ENCODE measurements at regions not wholly inside any gene's neighbourhood (a gene's known extent, or its start where the extent isn't known, plus 50 kb on each side); places are given as distances from the start of the nearest gene placed in this dataset.
"Not testable (repeated sequence)": the region's sequence is repeated elsewhere in the genome, so short reads cannot be mapped to it uniquely, and the experiment has no call there.

DNA sequence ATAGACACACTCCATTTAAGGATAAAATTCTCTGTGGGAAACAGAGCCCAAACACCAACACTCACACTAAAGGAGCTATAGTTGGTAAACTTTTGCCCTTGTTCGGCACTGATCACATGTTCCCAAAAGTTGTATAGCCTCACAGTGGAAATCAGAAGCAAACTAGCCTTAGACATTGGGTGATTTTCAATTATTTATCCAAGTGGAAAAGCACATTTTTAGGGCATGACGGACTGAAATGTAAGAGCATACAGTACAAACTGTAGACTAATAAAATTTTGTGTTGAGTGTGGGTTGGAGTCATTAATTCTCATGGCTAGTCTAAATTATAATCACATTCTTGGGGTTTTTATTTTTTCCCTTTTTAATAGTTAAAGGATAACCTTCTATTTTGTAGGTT lies 202.4 kb downstream of the MOXD1 start:
- Histone ChIP-seq H3K36me3 (ENCODE audit: control insufficient read depth, insufficient read depth, low read length, severe bottlenecking) (no peaks in the 10 kb centered on the region), H3K9me3 (ENCODE audit: control insufficient read depth, low read length) (no peaks in the 10 kb centered on the region), H3K4me3 (ENCODE audit: low read length) (peak overlapping the region; percentile 80), H3K27me3 (replicated peaks; ENCODE audit: control insufficient read depth, insufficient read depth, low read length) (no peaks in the 10 kb centered on the region), H3K9ac (ENCODE audit: low read length) (no peak overlapping the region), H3K4me1 (ENCODE audit: control insufficient read depth, insufficient read depth, low read length) (peaks cover 29% of the 10 kb centered on the region)
- DNase-seq (ENCODE audit: low read depth) = peak; percentile 27

GRCh38 chr6:132198040-132198439 lies 203.2 kb downstream of the MOXD1 start:
- Histone ChIP-seq H3K9me3 (ENCODE audit: control insufficient read depth, low read length) (no peaks in the 10 kb centered on the region), H3K27me3 (replicated peaks; ENCODE audit: control insufficient read depth, insufficient read depth, low read length) (no peaks in the 10 kb centered on the region), H3K4me1 (ENCODE audit: control insufficient read depth, insufficient read depth, low read length) (peaks cover 27% of the 10 kb centered on the region), H3K9ac (ENCODE audit: low read length) (no peak overlapping the region), H3K4me3 (ENCODE audit: low read length) (no peak overlapping the region), H3K36me3 (ENCODE audit: control insufficient read depth, insufficient read depth, low read length, severe bottlenecking) (no peaks in the 10 kb centered on the region)
- peak; percentile 32 for DNase-seq (ENCODE audit: low read depth)

DNA sequence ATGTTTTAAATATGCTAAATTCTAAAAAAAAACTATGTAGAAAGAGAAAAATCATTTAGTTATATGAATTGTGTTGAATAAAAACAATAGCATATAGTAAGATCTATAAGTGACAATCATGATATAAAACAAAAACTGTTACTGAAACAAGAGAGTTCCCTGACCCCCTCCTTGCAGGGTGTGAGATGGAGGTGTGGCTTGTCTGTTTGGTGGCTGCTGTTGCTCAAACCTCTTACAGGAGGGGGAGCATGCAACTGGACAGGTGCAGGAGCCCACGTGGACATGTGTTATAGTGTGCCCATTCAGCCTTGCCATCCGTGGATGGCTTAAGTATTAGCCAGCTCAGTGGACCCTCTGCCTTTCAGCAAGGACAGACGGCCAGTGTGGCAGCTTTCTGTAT lies 206.7 kb downstream of the MOXD1 start:
- no peaks in the 10 kb centered on the region for H3K27me3 ChIP-seq (replicated peaks; ENCODE audit: control insufficient read depth, insufficient read depth, low read length)
- H3K4me1 ChIP-seq (ENCODE audit: control insufficient read depth, insufficient read depth, low read length) = peaks cover 33% of the 10 kb centered on the region
- H3K9me3 ChIP-seq (ENCODE audit: control insufficient read depth, low read length) = no peaks in the 10 kb centered on the region
- DNase-seq (ENCODE audit: low read depth) = no peak
- H3K4me3 ChIP-seq (ENCODE audit: low read length) = no peak overlapping the region
- no peaks in the 10 kb centered on the region for H3K36me3 ChIP-seq (ENCODE audit: control insufficient read depth, insufficient read depth, low read length, severe bottlenecking)
- H3K9ac ChIP-seq (ENCODE audit: low read length) = no peak overlapping the region

DNA sequence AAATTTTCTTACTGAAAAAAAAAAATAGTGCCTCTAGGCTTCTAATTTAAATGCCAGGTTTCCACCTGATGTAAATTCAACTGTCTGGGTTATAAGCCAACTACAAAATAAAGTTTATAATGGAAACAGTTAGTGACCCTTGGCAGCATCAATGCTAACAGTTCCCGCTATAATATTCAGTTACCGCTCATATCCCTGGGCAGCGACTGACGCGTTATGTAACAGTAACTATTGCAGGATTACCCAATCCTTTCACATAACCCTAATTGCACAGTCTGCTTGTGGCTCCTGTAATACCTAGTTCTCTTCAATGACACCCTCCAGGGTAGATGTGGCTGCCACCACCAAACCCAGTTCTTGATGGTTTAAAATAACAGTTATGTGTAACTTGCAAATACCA lies 208.6 kb downstream of the MOXD1 start:
- Histone ChIP-seq H3K4me3 (ENCODE audit: low read length) (no peak overlapping the region), H3K9ac (ENCODE audit: low read length) (no peak overlapping the region), H3K36me3 (ENCODE audit: control insufficient read depth, insufficient read depth, low read length, severe bottlenecking) (no peaks in the 10 kb centered on the region), H3K9me3 (ENCODE audit: control insufficient read depth, low read length) (no peaks in the 10 kb centered on the region), H3K4me1 (ENCODE audit: control insufficient read depth, insufficient read depth, low read length) (peaks cover 25% of the 10 kb centered on the region), H3K27me3 (replicated peaks; ENCODE audit: control insufficient read depth, insufficient read depth, low read length) (no peaks in the 10 kb centered on the region)
- no peak for DNase-seq (ENCODE audit: low read depth)

DNA sequence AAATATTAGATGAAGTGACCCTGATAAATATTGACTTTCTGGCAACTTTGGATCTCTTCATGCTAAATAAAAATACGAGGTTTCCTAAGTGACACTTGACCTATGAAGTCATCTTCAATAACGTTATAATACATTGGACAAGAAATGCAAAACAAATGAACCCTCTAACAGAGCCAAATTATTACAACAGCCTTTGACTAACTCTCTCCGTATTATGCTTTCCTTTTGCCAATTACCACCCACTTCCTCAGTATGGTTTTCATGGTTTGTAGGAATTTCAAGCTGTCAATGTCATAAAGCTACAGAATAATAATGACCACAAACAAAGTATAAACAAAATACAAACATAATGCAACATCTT lies 210.5 kb downstream of the MOXD1 start:
- H3K9me3 ChIP-seq (ENCODE audit: control insufficient read depth, low read length) = no peaks in the 10 kb centered on the region
- DNase-seq (ENCODE audit: low read depth) = peak; percentile 75
- peaks cover 25% of the 10 kb centered on the region for H3K4me1 ChIP-seq (ENCODE audit: control insufficient read depth, insufficient read depth, low read length)
- H3K36me3 ChIP-seq (ENCODE audit: control insufficient read depth, insufficient read depth, low read length, severe bottlenecking) = no peaks in the 10 kb centered on the region
- H3K27me3 ChIP-seq (replicated peaks; ENCODE audit: control insufficient read depth, insufficient read depth, low read length) = no peaks in the 10 kb centered on the region
- H3K4me3 ChIP-seq (ENCODE audit: low read length) = peak overlapping the region; percentile 54
- no peak overlapping the region for H3K9ac ChIP-seq (ENCODE audit: low read length)

- Histone ChIP-seq H3K4me3 (ENCODE audit: low read length) (peak overlapping the region; percentile 46), H3K36me3 (ENCODE audit: control insufficient read depth, insufficient read depth, low read length, severe bottlenecking) (no peaks in the 10 kb centered on the region), H3K9me3 (ENCODE audit: control insufficient read depth, low read length) (no peaks in the 10 kb centered on the region), H3K27me3 (replicated peaks; ENCODE audit: control insufficient read depth, insufficient read depth, low read length) (no peaks in the 10 kb centered on the region), H3K9ac (ENCODE audit: low read length) (no peak overlapping the region), H3K4me1 (ENCODE audit: control insufficient read depth, insufficient read depth, low read length) (peaks cover 25% of the 10 kb centered on the region)
- DNase-seq (ENCODE audit: low read depth) = peak; percentile 36
Measured at GRCh38 chr6:132190097-132190814, 211.0 kb downstream of the MOXD1 start.

- no peak overlapping the region for H3K4me3 ChIP-seq (ENCODE audit: low read length)
- no peaks in the 10 kb centered on the region for H3K36me3 ChIP-seq (ENCODE audit: control insufficient read depth, insufficient read depth, low read length, severe bottlenecking)
- no peak overlapping the region for H3K9ac ChIP-seq (ENCODE audit: low read length)
- peak; percentile 59 for DNase-seq (ENCODE audit: low read depth)
- peaks cover 25% of the 10 kb centered on the region for H3K4me1 ChIP-seq (ENCODE audit: control insufficient read depth, insufficient read depth, low read length)
- H3K9me3 ChIP-seq (ENCODE audit: control insufficient read depth, low read length) = no peaks in the 10 kb centered on the region
- no peaks in the 10 kb centered on the region for H3K27me3 ChIP-seq (replicated peaks; ENCODE audit: control insufficient read depth, insufficient read depth, low read length)
Measured at GRCh38 chr6:132188556-132189264, 212.6 kb downstream of the MOXD1 start.

- H3K27me3 ChIP-seq (replicated peaks; ENCODE audit: control insufficient read depth, insufficient read depth, low read length) = no peaks in the 10 kb centered on the region
- no peaks in the 10 kb centered on the region for H3K9me3 ChIP-seq (ENCODE audit: control insufficient read depth, low read length)
- no peak overlapping the region for H3K4me3 ChIP-seq (ENCODE audit: low read length)
- H3K36me3 ChIP-seq (ENCODE audit: control insufficient read depth, insufficient read depth, low read length, severe bottlenecking) = no peaks in the 10 kb centered on the region
- H3K9ac ChIP-seq (ENCODE audit: low read length) = no peak overlapping the region
- peak; percentile 28 for DNase-seq (ENCODE audit: low read depth)
- H3K4me1 ChIP-seq (ENCODE audit: control insufficient read depth, insufficient read depth, low read length) = peaks cover 25% of the 10 kb centered on the region
Measured at GRCh38 chr6:132187816-132188215, 213.5 kb downstream of the MOXD1 start.

GRCh38 chr6:132184966-132185365 lies 216.3 kb downstream of the MOXD1 start:
- H3K4me1 ChIP-seq (ENCODE audit: control insufficient read depth, insufficient read depth, low read length); H3K9me3 ChIP-seq (ENCODE audit: control insufficient read depth, low read length); H3K36me3 ChIP-seq (ENCODE audit: control insufficient read depth, insufficient read depth, low read length, severe bottlenecking); H3K27me3 ChIP-seq (replicated peaks; ENCODE audit: control insufficient read depth, insufficient read depth, low read length); DNase-seq (ENCODE audit: low read depth); H3K9ac ChIP-seq (ENCODE audit: low read length); H3K4me3 ChIP-seq (ENCODE audit: low read length): not testable (repeated sequence)

DNA sequence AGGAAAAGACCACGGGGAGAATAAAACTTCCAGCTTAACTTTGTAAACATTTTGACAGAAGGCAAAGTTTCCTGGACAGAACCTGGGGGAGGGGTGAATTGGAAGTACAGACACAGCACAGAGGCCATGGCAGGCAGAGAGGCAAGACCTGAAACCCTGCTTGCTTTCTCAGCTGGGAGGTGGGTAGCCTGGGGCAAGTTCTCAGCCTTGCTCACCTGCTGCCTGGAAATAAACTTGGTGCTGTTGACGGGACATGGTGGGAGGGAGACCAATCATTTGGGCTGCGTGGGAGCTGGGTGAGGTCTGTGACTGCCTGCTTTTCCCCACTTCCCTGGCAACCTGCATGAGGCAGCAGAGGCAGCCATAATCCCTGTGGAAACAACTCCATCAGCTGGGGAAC lies 221.3 kb downstream of the MOXD1 start:
- H3K4me1 ChIP-seq (ENCODE audit: control insufficient read depth, insufficient read depth, low read length) = no peaks in the 10 kb centered on the region
- no peak for DNase-seq (ENCODE audit: low read depth)
- peaks cover 3% of the 10 kb centered on the region for H3K9me3 ChIP-seq (ENCODE audit: control insufficient read depth, low read length)
- no peak overlapping the region for H3K9ac ChIP-seq (ENCODE audit: low read length)
- H3K4me3 ChIP-seq (ENCODE audit: low read length) = no peak overlapping the region
- no peaks in the 10 kb centered on the region for H3K36me3 ChIP-seq (ENCODE audit: control insufficient read depth, insufficient read depth, low read length, severe bottlenecking)
- no peaks in the 10 kb centered on the region for H3K27me3 ChIP-seq (replicated peaks; ENCODE audit: control insufficient read depth, insufficient read depth, low read length)

DNA sequence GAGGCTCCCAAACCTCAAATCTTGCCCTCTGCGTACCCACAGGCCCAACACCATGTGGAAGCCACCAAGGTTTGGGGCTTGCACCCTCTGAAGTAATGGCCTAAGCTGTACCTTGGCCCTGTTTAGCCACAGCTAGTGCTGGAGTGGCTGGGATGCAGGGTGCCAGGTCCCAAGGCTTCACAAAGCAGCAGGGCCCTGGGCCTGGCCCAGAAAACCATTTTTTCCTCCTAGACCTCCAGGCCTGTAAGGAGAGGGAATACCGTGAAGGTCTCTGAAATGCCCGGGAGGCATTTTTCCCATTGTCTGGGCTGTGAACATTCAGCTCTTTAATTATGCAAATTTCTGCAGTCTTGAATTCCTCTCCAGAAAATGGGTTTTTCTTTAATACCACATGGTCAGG lies 223.7 kb upstream of the CCN2 start:
- Histone ChIP-seq H3K9me3 (ENCODE audit: control insufficient read depth, low read length) (peaks cover 10% of the 10 kb centered on the region), H3K36me3 (ENCODE audit: control insufficient read depth, insufficient read depth, low read length, severe bottlenecking) (no peaks in the 10 kb centered on the region), H3K4me1 (ENCODE audit: control insufficient read depth, insufficient read depth, low read length) (no peaks in the 10 kb centered on the region), H3K9ac (ENCODE audit: low read length) (no peak overlapping the region), H3K4me3 (ENCODE audit: low read length) (no peak overlapping the region), H3K27me3 (replicated peaks; ENCODE audit: control insufficient read depth, insufficient read depth, low read length) (no peaks in the 10 kb centered on the region)
- DNase-seq (ENCODE audit: low read depth) = no peak
